ENCODE measurements at regions not wholly inside any gene's neighbourhood (a gene's known extent, or its start where the extent isn't known, plus 50 kb on each side); places are given as distances from the start of the nearest gene placed in this dataset.

- TF ChIP-seq CTCF (IDR thresholded peaks at IDR 0.05) (no peak), EP300 (IDR thresholded peaks at IDR 0.05) (no peak), POLR2AphosphoS5 (IDR thresholded peaks at IDR 0.05) (no peak)
Measured at GRCh38 chr22:27318516-27318915, 483.0 kb downstream of the MN1 start.

All from suprapubic skin (tissue), 4 donors.